Stomach (tissue), 4 donors: ENCODE measurements at regions not wholly inside any gene's neighbourhood (a gene's known extent, or its start where the extent isn't known, plus 50 kb on each side); places are given as distances from the start of the nearest gene placed in this dataset.

Source experiments
- POLR2A ChIP-seq, 4 donors: fragments of 450-650 bp; IDR thresholded peaks; one replicate each; pipeline ENCODE4 v1.6.1; 2016; ENCODE audit warnings: antibody characterized with exemption in 4 of 4, control low read depth in 2 of 4, mild to moderate bottlenecking in 1 of 4, moderate library complexity in 1 of 4
- TF ChIP-seq, protein P1 (sequence below), 7 experiments: fragments of 450-650 bp in 4 of 7; fragments of 200-600 bp in 3 of 7; sonication (generic) in 3 of 7; IDR thresholded peaks; one replicate each; pipeline ENCODE4 v1.5.1; 2016 to 2019; ENCODE audit warnings: antibody characterized with exemption in 7 of 7, control low read depth in 2 of 7, mild to moderate bottlenecking in 1 of 7

DNA sequence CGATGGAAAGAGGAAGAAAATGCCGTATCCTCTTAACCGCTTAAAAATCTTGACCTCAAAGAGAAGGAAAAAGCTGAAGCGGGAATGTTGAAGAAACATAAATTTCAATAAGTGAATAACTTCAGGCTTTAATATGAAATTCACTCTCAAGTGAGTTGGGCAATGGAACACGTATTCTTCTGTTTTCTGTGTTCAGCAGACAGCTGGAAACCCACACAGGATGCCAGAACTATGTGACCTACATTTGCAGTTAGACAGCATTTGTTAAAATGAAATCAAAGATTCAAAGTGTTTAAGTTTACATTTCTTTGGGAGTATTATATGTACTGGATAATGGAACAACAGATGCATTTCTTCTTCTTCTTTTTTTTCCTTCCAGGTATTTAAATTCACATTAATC lies 80.5 kb upstream of the SPATS2L start:
- TF ChIP-seq, protein P1, sequence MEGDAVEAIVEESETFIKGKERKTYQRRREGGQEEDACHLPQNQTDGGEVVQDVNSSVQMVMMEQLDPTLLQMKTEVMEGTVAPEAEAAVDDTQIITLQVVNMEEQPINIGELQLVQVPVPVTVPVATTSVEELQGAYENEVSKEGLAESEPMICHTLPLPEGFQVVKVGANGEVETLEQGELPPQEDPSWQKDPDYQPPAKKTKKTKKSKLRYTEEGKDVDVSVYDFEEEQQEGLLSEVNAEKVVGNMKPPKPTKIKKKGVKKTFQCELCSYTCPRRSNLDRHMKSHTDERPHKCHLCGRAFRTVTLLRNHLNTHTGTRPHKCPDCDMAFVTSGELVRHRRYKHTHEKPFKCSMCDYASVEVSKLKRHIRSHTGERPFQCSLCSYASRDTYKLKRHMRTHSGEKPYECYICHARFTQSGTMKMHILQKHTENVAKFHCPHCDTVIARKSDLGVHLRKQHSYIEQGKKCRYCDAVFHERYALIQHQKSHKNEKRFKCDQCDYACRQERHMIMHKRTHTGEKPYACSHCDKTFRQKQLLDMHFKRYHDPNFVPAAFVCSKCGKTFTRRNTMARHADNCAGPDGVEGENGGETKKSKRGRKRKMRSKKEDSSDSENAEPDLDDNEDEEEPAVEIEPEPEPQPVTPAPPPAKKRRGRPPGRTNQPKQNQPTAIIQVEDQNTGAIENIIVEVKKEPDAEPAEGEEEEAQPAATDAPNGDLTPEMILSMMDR (IDR thresholded peaks at IDR 0.05), result no peak
- TF ChIP-seq POLR2A (IDR thresholded peaks at IDR 0.05), result no peak
